ENCODE measurements at regions not wholly inside any gene's neighbourhood (a gene's known extent, or its start where the extent isn't known, plus 50 kb on each side); places are given as distances from the start of the nearest gene placed in this dataset.

- H3K4me1 ChIP-seq (ENCODE audit: control insufficient read depth, low read depth, low read length) = peaks cover 14% of the 10 kb centered on the region
- H3K4me3 ChIP-seq (ENCODE audit: low read length) = no peak overlapping the region
- H3K27ac ChIP-seq (ENCODE audit: low read length) = no peak overlapping the region
- no peaks in the 10 kb centered on the region for H3K27me3 ChIP-seq (ENCODE audit: control insufficient read depth, insufficient read depth, low read length)
- H3K36me3 ChIP-seq (ENCODE audit: control insufficient read depth, low read depth, low read length) = no peaks in the 10 kb centered on the region
- no peaks in the 10 kb centered on the region for H3K9me3 ChIP-seq (ENCODE audit: control insufficient read depth, low read depth, low read length)
- H3K9ac ChIP-seq (ENCODE audit: low read length) = no peak overlapping the region
These were observed 116.5 kb downstream of the SALL1 start for GRCh38 chr16:51034481-51035109.

GRCh38 chr16:51031598-51031997, 119.5 kb downstream of the SALL1 start:
- H3K27ac ChIP-seq (ENCODE audit: low read length) = no peak overlapping the region
- H3K4me1 ChIP-seq (ENCODE audit: control insufficient read depth, low read depth, low read length) = peaks cover 14% of the 10 kb centered on the region
- no peaks in the 10 kb centered on the region for H3K27me3 ChIP-seq (ENCODE audit: control insufficient read depth, insufficient read depth, low read length)
- H3K4me3 ChIP-seq (ENCODE audit: low read length) = no peak overlapping the region
- no peaks in the 10 kb centered on the region for H3K36me3 ChIP-seq (ENCODE audit: control insufficient read depth, low read depth, low read length)
- H3K9me3 ChIP-seq (ENCODE audit: control insufficient read depth, low read depth, low read length) = no peaks in the 10 kb centered on the region
- no peak overlapping the region for H3K9ac ChIP-seq (ENCODE audit: low read length)

GRCh38 chr16:51030516-51030915, 120.6 kb downstream of the SALL1 start:
- Histone ChIP-seq H3K9ac (ENCODE audit: low read length) (no peak overlapping the region), H3K4me1 (ENCODE audit: control insufficient read depth, low read depth, low read length) (peaks cover 16% of the 10 kb centered on the region), H3K9me3 (ENCODE audit: control insufficient read depth, low read depth, low read length) (no peaks in the 10 kb centered on the region), H3K4me3 (ENCODE audit: low read length) (no peak overlapping the region), H3K36me3 (ENCODE audit: control insufficient read depth, low read depth, low read length) (no peaks in the 10 kb centered on the region), H3K27me3 (ENCODE audit: control insufficient read depth, insufficient read depth, low read length) (peaks cover 2% of the 10 kb centered on the region), H3K27ac (ENCODE audit: low read length) (no peak overlapping the region)

- no peak overlapping the region for H3K27ac ChIP-seq (ENCODE audit: low read length)
- H3K36me3 ChIP-seq (ENCODE audit: control insufficient read depth, low read depth, low read length) = no peaks in the 10 kb centered on the region
- H3K9me3 ChIP-seq (ENCODE audit: control insufficient read depth, low read depth, low read length) = no peaks in the 10 kb centered on the region
- H3K4me1 ChIP-seq (ENCODE audit: control insufficient read depth, low read depth, low read length) = peaks cover 16% of the 10 kb centered on the region
- no peak overlapping the region for H3K4me3 ChIP-seq (ENCODE audit: low read length)
- H3K27me3 ChIP-seq (ENCODE audit: control insufficient read depth, insufficient read depth, low read length) = peaks cover 19% of the 10 kb centered on the region
- no peak overlapping the region for H3K9ac ChIP-seq (ENCODE audit: low read length)
These were observed 125.3 kb downstream of the SALL1 start for GRCh38 chr16:51025588-51026290.

GRCh38 chr16:51024703-51025102, 126.4 kb downstream of the SALL1 start:
- no peak overlapping the region for H3K9ac ChIP-seq (ENCODE audit: low read length)
- peaks cover 19% of the 10 kb centered on the region for H3K27me3 ChIP-seq (ENCODE audit: control insufficient read depth, insufficient read depth, low read length)
- no peaks in the 10 kb centered on the region for H3K36me3 ChIP-seq (ENCODE audit: control insufficient read depth, low read depth, low read length)
- no peak overlapping the region for H3K27ac ChIP-seq (ENCODE audit: low read length)
- H3K9me3 ChIP-seq (ENCODE audit: control insufficient read depth, low read depth, low read length) = no peaks in the 10 kb centered on the region
- H3K4me3 ChIP-seq (ENCODE audit: low read length) = no peak overlapping the region
- peaks cover 16% of the 10 kb centered on the region for H3K4me1 ChIP-seq (ENCODE audit: control insufficient read depth, low read depth, low read length)

- H3K9me3 ChIP-seq (ENCODE audit: control insufficient read depth, low read depth, low read length) = no peaks in the 10 kb centered on the region
- H3K4me3 ChIP-seq (ENCODE audit: low read length) = no peak overlapping the region
- peaks cover 19% of the 10 kb centered on the region for H3K27me3 ChIP-seq (ENCODE audit: control insufficient read depth, insufficient read depth, low read length)
- H3K27ac ChIP-seq (ENCODE audit: low read length) = no peak overlapping the region
- no peak overlapping the region for H3K9ac ChIP-seq (ENCODE audit: low read length)
- peaks cover 16% of the 10 kb centered on the region for H3K4me1 ChIP-seq (ENCODE audit: control insufficient read depth, low read depth, low read length)
- H3K36me3 ChIP-seq (ENCODE audit: control insufficient read depth, low read depth, low read length) = no peaks in the 10 kb centered on the region
These were observed 128.1 kb downstream of the SALL1 start for GRCh38 chr16:51022955-51023354.

- H3K27me3 ChIP-seq (ENCODE audit: control insufficient read depth, insufficient read depth, low read length) = peaks cover 14% of the 10 kb centered on the region
- H3K27ac ChIP-seq (ENCODE audit: low read length) = no peak overlapping the region
- H3K36me3 ChIP-seq (ENCODE audit: control insufficient read depth, low read depth, low read length) = no peaks in the 10 kb centered on the region
- no peak overlapping the region for H3K9ac ChIP-seq (ENCODE audit: low read length)
- no peaks in the 10 kb centered on the region for H3K9me3 ChIP-seq (ENCODE audit: control insufficient read depth, low read depth, low read length)
- H3K4me3 ChIP-seq (ENCODE audit: low read length) = no peak overlapping the region
- peaks cover 6% of the 10 kb centered on the region for H3K4me1 ChIP-seq (ENCODE audit: control insufficient read depth, low read depth, low read length)
These were observed 131.5 kb downstream of the SALL1 start for GRCh38 chr16:51019617-51020016.

GRCh38 chr16:51017969-51018368, 133.1 kb downstream of the SALL1 start:
- Histone ChIP-seq H3K27me3 (ENCODE audit: control insufficient read depth, insufficient read depth, low read length) (peaks cover 4% of the 10 kb centered on the region), H3K9ac (ENCODE audit: low read length) (no peak overlapping the region), H3K4me1 (ENCODE audit: control insufficient read depth, low read depth, low read length) (no peaks in the 10 kb centered on the region), H3K4me3 (ENCODE audit: low read length) (no peak overlapping the region), H3K27ac (ENCODE audit: low read length) (no peak overlapping the region), H3K9me3 (ENCODE audit: control insufficient read depth, low read depth, low read length) (no peaks in the 10 kb centered on the region), H3K36me3 (ENCODE audit: control insufficient read depth, low read depth, low read length) (no peaks in the 10 kb centered on the region)

GRCh38 chr16:51012396-51012795, 138.7 kb downstream of the SALL1 start:
- no peaks in the 10 kb centered on the region for H3K27me3 ChIP-seq (ENCODE audit: control insufficient read depth, insufficient read depth, low read length)
- no peak overlapping the region for H3K9ac ChIP-seq (ENCODE audit: low read length)
- H3K27ac ChIP-seq (ENCODE audit: low read length) = no peak overlapping the region
- no peak overlapping the region for H3K4me3 ChIP-seq (ENCODE audit: low read length)
- H3K4me1 ChIP-seq (ENCODE audit: control insufficient read depth, low read depth, low read length) = no peaks in the 10 kb centered on the region
- no peaks in the 10 kb centered on the region for H3K36me3 ChIP-seq (ENCODE audit: control insufficient read depth, low read depth, low read length)
- no peaks in the 10 kb centered on the region for H3K9me3 ChIP-seq (ENCODE audit: control insufficient read depth, low read depth, low read length)

GRCh38 chr16:51010817-51011216, 140.3 kb downstream of the SALL1 start:
- Histone ChIP-seq H3K4me1 (ENCODE audit: control insufficient read depth, low read depth, low read length) (no peaks in the 10 kb centered on the region), H3K27ac (ENCODE audit: low read length) (no peak overlapping the region), H3K9me3 (ENCODE audit: control insufficient read depth, low read depth, low read length) (no peaks in the 10 kb centered on the region)

GRCh38 chr16:51009813-51010212, 141.3 kb downstream of the SALL1 start:
- Histone ChIP-seq H3K9me3 (ENCODE audit: control insufficient read depth, low read depth, low read length) (no peaks in the 10 kb centered on the region), H3K9ac (ENCODE audit: low read length) (no peak overlapping the region), H3K27me3 (ENCODE audit: control insufficient read depth, insufficient read depth, low read length) (no peaks in the 10 kb centered on the region), H3K36me3 (ENCODE audit: control insufficient read depth, low read depth, low read length) (no peaks in the 10 kb centered on the region), H3K4me3 (ENCODE audit: low read length) (no peak overlapping the region), H3K4me1 (ENCODE audit: control insufficient read depth, low read depth, low read length) (no peaks in the 10 kb centered on the region), H3K27ac (ENCODE audit: low read length) (no peak overlapping the region)

More at GRCh38 chr16:51010817-51011216, 140.3 kb downstream of the SALL1 start:
- Histone ChIP-seq H3K9ac (ENCODE audit: low read length) (no peak overlapping the region), H3K27me3 (ENCODE audit: control insufficient read depth, insufficient read depth, low read length) (no peaks in the 10 kb centered on the region), H3K4me3 (ENCODE audit: low read length) (no peak overlapping the region), H3K36me3 (ENCODE audit: control insufficient read depth, low read depth, low read length) (no peaks in the 10 kb centered on the region)

- no peak overlapping the region for H3K9ac ChIP-seq (ENCODE audit: low read length)
- no peaks in the 10 kb centered on the region for H3K9me3 ChIP-seq (ENCODE audit: control insufficient read depth, low read depth, low read length)
- no peaks in the 10 kb centered on the region for H3K27me3 ChIP-seq (ENCODE audit: control insufficient read depth, insufficient read depth, low read length)
- H3K4me1 ChIP-seq (ENCODE audit: control insufficient read depth, low read depth, low read length) = no peaks in the 10 kb centered on the region
- no peak overlapping the region for H3K4me3 ChIP-seq (ENCODE audit: low read length)
- no peak overlapping the region for H3K27ac ChIP-seq (ENCODE audit: low read length)
- no peaks in the 10 kb centered on the region for H3K36me3 ChIP-seq (ENCODE audit: control insufficient read depth, low read depth, low read length)
These were observed 141.7 kb downstream of the SALL1 start for GRCh38 chr16:51009359-51009758.
